Lower leg skin (tissue), 4 donors: ENCODE measurements at regions not wholly inside any gene's neighbourhood (a gene's known extent, or its start where the extent isn't known, plus 50 kb on each side); places are given as distances from the start of the nearest gene placed in this dataset.

ENCODE experiments used
- DNase-seq, 2 donors: peaks; one replicate each; pipeline ENCODE4 v3.0.0-alpha.2; 2019; ENCODE audit warnings: low spot score in 2 of 2
- H3K4me3 ChIP-seq: fragments of 200-600 bp; sonication (generic); 2 replicates; pipeline ENCODE4 v1.5.1; 2017; ENCODE audit warnings: mild to moderate bottlenecking, low read depth; ENCODE audit not compliant: poor library complexity, severe bottlenecking
- POLR2A ChIP-seq, 2 donors: fragments of 450-650 bp; IDR thresholded peaks; one replicate each; pipeline ENCODE4 v1.6.1; 2016 to 2017; ENCODE audit warnings: antibody characterized with exemption in 2 of 2, mild to moderate bottlenecking in 1 of 2, moderate library complexity in 1 of 2
- WGBS, 2 donors: methylation state at CpG; one replicate each; pipeline ENCODE4 v1.1.5; 2018; 5-methylcytosine and 5-hydroxymethylcytosine counted together
- intact Hi-C: fragments of 100-400 bp; cut with DNase I; formaldehyde crosslinking; loops from one replicate; pipeline ENCODE4 v1.15.0; 2023; ENCODE audit warnings: low total_unique reads
- TF ChIP-seq, protein P1 (sequence below), 3 donors: fragments of 450-650 bp; IDR thresholded peaks; one replicate each; pipeline ENCODE4 v1.5.1; 2016; ENCODE audit warnings: antibody characterized with exemption in 3 of 3, mild to moderate bottlenecking in 3 of 3, moderate library complexity in 2 of 3

DNA sequence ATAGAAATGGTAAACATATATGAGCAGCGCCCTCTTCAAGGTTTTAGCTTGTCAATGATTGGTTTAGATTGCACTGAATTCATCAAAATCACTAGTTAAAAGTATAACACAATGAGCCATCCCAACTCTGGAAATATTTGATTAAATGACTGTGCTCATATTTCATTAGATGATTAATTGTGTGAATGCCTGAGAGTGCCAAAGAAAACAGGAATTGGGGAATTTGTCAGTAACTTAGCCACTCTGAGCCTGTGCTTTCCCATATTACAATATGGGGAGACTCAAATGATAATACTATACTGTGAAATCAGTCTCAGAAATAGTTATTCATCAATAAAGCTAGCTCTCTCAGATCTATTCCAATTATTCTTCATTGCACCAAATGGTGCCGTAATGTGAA is 2087.6 kb upstream of the CELF4 start:
- intact Hi-C loops, result no loop called here
- H3K4me3 ChIP-seq, result no peak overlapping the region
- no peak for DNase-seq
- WGBS, 2 donors, result 93 to 94% methylated on average over 2 of the region's 2 CpGs
- TF ChIP-seq POLR2A (IDR thresholded peaks at IDR 0.05), result no peak
- TF ChIP-seq, protein P1, sequence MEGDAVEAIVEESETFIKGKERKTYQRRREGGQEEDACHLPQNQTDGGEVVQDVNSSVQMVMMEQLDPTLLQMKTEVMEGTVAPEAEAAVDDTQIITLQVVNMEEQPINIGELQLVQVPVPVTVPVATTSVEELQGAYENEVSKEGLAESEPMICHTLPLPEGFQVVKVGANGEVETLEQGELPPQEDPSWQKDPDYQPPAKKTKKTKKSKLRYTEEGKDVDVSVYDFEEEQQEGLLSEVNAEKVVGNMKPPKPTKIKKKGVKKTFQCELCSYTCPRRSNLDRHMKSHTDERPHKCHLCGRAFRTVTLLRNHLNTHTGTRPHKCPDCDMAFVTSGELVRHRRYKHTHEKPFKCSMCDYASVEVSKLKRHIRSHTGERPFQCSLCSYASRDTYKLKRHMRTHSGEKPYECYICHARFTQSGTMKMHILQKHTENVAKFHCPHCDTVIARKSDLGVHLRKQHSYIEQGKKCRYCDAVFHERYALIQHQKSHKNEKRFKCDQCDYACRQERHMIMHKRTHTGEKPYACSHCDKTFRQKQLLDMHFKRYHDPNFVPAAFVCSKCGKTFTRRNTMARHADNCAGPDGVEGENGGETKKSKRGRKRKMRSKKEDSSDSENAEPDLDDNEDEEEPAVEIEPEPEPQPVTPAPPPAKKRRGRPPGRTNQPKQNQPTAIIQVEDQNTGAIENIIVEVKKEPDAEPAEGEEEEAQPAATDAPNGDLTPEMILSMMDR (IDR thresholded peaks at IDR 0.05), result no peak

DNA sequence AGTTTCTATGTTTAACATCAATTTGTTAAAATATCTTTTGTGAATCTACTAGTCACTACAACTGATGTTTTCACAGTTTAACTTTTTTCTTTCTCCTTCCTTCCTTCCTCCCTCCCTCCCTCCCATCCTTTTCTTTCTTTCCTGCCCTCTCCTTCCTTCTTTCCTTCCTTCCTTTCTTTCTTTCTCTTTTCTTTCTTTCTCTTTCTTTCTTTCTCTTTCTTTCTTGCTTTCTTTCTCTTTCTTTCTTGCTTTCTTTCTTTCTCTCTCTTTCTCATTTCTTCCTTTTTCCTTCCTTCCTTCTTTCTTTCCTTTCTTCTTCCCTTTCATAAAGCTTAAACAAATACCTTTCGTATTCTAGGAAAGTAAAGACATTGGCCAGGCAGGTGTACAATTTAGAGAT is 2083.0 kb upstream of the CELF4 start:
- intact Hi-C loops, result no loop called here
- TF ChIP-seq POLR2A (IDR thresholded peaks at IDR 0.05), result no peak
- TF ChIP-seq, protein P1 (IDR thresholded peaks at IDR 0.05), result no peak
- H3K4me3 ChIP-seq, result no peak overlapping the region
- 83 to 89% methylated on average over 1 of the region's 1 CpG for WGBS, 2 donors
- DNase-seq, result no peak

DNA sequence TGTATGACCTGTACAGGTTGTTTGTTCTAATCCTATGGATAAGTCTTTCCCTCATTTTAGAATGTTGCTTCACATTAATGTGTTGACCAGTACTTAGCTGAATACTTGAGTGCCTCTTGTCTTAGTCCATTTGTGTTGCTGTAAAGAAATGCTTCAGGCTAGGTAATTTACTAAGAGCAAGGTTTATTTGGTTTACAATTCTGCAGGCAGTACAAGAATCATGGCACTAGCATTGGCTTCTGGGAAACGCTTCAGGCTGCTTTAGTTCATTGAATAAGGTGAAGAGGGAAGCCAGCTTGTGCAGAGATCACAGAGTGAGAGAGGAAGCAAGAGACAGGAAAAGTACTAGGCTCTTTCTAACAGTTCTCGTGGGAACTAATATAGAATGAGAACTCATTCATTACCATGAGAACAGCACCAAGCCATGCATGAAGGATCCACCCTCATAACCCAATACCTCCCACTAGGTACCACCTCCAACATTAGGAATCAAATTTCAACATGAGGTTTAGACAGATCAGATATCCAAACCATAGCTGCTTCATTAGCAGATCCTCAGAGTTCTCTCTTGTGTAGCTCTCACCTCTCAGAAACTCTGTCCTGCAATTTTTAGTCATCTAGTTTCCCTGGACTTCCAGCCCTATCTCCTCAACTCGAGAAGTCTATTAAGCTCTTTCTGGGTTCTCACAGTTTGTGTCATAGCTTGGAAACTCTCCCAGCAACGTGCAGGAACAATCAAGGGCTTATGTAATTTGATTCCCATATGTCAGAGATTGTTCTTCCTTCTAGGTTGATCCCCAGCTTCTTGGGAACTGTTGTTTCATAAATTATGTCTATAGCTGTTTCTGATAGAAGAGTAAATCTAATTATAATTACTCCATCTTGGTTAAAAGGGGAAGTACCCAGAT is 2082.3 kb upstream of the CELF4 start:
- no peak overlapping the region for H3K4me3 ChIP-seq
- 26 to 29% methylated on average over 4 of the region's 4 CpGs for WGBS, 2 donors
- DNase-seq, result no peak
- no peak for TF ChIP-seq POLR2A (IDR thresholded peaks at IDR 0.05)
- TF ChIP-seq, protein P1 (IDR thresholded peaks at IDR 0.05), result no peak
- intact Hi-C loops, result no loop called here

DNA sequence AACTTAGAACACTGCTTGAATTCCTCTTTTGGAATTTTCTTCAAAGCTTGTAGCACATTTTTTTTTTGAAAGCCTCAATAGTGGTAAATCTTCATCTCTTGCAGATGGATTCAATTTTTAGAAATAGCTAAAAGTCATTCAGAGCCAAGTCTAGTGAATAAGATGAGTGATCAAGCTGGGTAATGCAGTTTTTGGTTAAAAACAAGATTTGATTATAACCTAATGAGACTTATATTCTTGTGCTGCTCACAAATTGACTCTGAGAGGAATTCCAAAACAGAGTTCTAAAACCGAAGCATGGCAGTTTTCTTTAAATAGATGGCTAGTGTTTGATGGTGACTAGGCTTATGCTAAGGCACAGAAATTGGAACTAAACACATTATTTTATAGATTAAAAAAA is 2072.6 kb upstream of the CELF4 start:
- TF ChIP-seq, protein P1 (IDR thresholded peaks at IDR 0.05), result no peak
- TF ChIP-seq POLR2A (IDR thresholded peaks at IDR 0.05), result no peak
- H3K4me3 ChIP-seq, result no peak overlapping the region
- intact Hi-C loops, result no loop called here
- 66 to 74% methylated on average over 1 of the region's 1 CpG for WGBS, 2 donors
- no peak for DNase-seq

DNA sequence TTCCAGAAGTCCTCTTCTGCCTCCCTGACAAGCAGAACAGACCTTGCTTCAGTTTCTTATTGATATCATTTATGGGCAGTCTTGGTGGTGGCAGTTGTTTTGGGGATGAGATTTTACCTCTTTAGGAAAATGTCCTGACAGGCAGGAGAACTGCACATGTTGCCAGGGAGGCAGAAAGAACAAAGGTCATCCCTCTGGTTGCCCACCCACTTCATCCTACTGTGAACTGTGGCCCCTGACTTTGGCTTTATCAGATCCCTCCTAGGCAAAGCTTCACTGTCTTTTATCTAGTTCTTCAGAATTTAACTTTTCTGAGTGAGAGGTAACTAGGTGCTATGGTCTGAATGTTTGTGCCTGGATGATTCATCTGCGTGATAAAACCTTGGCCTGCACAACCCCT is 2071.3 kb upstream of the CELF4 start:
- intact Hi-C loops, result no loop called here
- TF ChIP-seq, protein P1 (IDR thresholded peaks at IDR 0.05), result no peak
- no peak for TF ChIP-seq POLR2A (IDR thresholded peaks at IDR 0.05)
- 73 to 74% methylated on average over 1 of the region's 1 CpG for WGBS, 2 donors
- no peak for DNase-seq
- no peak overlapping the region for H3K4me3 ChIP-seq

DNA sequence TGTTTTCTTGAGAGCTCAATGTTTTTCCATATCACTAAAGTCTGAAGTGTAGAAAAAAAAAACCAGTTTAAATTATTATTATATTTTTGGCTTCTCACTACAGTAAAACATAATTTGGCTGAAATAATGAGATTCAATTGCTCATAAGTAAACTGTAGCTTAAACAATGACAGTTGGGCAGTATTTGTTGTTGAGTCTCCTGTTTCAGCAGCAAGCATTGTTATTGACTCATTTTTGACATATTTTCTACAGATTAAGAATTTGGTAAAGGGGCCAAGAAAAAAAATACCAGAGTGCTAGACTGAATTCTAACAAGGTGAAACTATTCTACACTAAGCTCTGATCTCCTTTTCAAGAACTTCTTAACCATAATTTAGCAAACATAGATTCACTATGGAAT is 2070.4 kb upstream of the CELF4 start:
- intact Hi-C loops, result no loop called here
- no peak for DNase-seq
- TF ChIP-seq, protein P1 (IDR thresholded peaks at IDR 0.05), result no peak
- no peak for TF ChIP-seq POLR2A (IDR thresholded peaks at IDR 0.05)
- no peak overlapping the region for H3K4me3 ChIP-seq
